ENCODE measurements at regions not wholly inside any gene's neighbourhood (a gene's known extent, or its start where the extent isn't known, plus 50 kb on each side); places are given as distances from the start of the nearest gene placed in this dataset.

GRCh38 chr12:59020073-59020946, 100.0 kb upstream of the LRIG3 start:
- no peaks in the 10 kb centered on the region for H3K27me3 ChIP-seq (ENCODE audit: control insufficient read depth, insufficient read depth, low read length)
- in situ Hi-C loops (cut with HindIII; ENCODE audit: low pct_unique_long_range_greater_than_20kb, low sequenced_read_pairs), result no loop called here
- ChIA-PET POLR2A (no interaction called here), CTCF (no interaction called here)
- ATAC-seq (no peak), DNase-seq (ENCODE audit: low read depth, low spot score) (no peak)
- no peaks in the 10 kb centered on the region for H3K4me1 ChIP-seq (ENCODE audit: control insufficient read depth, insufficient read depth, low read length)
- H3K4me3 ChIP-seq (ENCODE audit: low read depth in 2 of 2, low read length in 2 of 2), result no peak overlapping the region
- H3K27ac ChIP-seq (ENCODE audit: low read length), result no peak overlapping the region
- no TSS peak for BruUV-seq (replicated peaks)
- TF ChIP-seq CTCF (IDR thresholded peaks at IDR 0.05) (no peak), SIN3A (IDR thresholded peaks at IDR 0.05; ENCODE audit: borderline replicate concordance, insufficient read depth, low read depth, low read length) (no peak), POLR2AphosphoS5 (IDR thresholded peaks at IDR 0.05; ENCODE audit: low read depth, low read length) (no peak), TCF7L2 (IDR thresholded peaks at IDR 0.05; ENCODE audit: low read depth, low read length) (no peak)
- TF ChIP-seq, protein P1, sequence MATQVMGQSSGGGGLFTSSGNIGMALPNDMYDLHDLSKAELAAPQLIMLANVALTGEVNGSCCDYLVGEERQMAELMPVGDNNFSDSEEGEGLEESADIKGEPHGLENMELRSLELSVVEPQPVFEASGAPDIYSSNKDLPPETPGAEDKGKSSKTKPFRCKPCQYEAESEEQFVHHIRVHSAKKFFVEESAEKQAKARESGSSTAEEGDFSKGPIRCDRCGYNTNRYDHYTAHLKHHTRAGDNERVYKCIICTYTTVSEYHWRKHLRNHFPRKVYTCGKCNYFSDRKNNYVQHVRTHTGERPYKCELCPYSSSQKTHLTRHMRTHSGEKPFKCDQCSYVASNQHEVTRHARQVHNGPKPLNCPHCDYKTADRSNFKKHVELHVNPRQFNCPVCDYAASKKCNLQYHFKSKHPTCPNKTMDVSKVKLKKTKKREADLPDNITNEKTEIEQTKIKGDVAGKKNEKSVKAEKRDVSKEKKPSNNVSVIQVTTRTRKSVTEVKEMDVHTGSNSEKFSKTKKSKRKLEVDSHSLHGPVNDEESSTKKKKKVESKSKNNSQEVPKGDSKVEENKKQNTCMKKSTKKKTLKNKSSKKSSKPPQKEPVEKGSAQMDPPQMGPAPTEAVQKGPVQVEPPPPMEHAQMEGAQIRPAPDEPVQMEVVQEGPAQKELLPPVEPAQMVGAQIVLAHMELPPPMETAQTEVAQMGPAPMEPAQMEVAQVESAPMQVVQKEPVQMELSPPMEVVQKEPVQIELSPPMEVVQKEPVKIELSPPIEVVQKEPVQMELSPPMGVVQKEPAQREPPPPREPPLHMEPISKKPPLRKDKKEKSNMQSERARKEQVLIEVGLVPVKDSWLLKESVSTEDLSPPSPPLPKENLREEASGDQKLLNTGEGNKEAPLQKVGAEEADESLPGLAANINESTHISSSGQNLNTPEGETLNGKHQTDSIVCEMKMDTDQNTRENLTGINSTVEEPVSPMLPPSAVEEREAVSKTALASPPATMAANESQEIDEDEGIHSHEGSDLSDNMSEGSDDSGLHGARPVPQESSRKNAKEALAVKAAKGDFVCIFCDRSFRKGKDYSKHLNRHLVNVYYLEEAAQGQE (IDR thresholded peaks at IDR 0.05; ENCODE audit: insufficient read depth in 1 of 2, low read depth in 2 of 2, low read length in 1 of 2), result no peak
- intact Hi-C loops (cut with micrococcal nuclease; ENCODE audit: unreplicated experiment), result no loop called here
- H3K9me3 ChIP-seq (ENCODE audit: control insufficient read depth, insufficient read depth, low read depth, low read length), result no peaks in the 10 kb centered on the region
- no peaks in the 10 kb centered on the region for H3K36me3 ChIP-seq (ENCODE audit: control insufficient read depth, insufficient read depth, low read length)

DNA sequence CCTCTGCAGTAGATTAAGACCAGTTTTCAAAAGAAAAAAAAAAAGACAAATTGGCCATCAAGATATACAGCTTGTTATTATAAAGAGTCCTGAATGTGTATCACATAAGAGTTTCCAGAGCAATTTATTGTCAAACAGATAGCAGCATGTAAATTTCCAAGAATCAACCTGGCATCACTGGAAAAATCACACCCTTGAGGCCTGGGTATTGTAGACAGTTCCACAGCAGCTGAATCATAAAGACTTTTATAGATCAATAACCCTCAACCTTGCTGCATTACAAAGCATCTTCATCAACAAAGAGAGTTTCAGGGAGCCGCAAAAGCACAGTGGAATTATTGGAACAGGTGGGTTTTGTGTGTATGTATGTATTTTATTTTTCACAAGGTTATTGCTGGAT, 94.6 kb upstream of the LRIG3 start:
- H3K36me3 ChIP-seq (ENCODE audit: control insufficient read depth, insufficient read depth, low read length), result no peaks in the 10 kb centered on the region
- no TSS peak for BruUV-seq (replicated peaks)
- ChIA-PET CTCF (no interaction called here), POLR2A (no interaction called here)
- no peaks in the 10 kb centered on the region for H3K4me1 ChIP-seq (ENCODE audit: control insufficient read depth, insufficient read depth, low read length)
- no peak for ATAC-seq
- intact Hi-C loops (cut with micrococcal nuclease; ENCODE audit: unreplicated experiment) (no loop called here), in situ Hi-C loops (cut with HindIII; ENCODE audit: low pct_unique_long_range_greater_than_20kb, low sequenced_read_pairs) (no loop called here)
- H3K9me3 ChIP-seq (ENCODE audit: control insufficient read depth, insufficient read depth, low read depth, low read length), result no peaks in the 10 kb centered on the region
- TF ChIP-seq TCF7L2 (IDR thresholded peaks at IDR 0.05; ENCODE audit: low read depth, low read length) (no peak), POLR2AphosphoS5 (IDR thresholded peaks at IDR 0.05; ENCODE audit: low read depth, low read length) (no peak), SIN3A (IDR thresholded peaks at IDR 0.05; ENCODE audit: borderline replicate concordance, insufficient read depth, low read depth, low read length) (no peak), CTCF (IDR thresholded peaks at IDR 0.05) (no peak)
- TF ChIP-seq, protein P1 (IDR thresholded peaks at IDR 0.05; ENCODE audit: insufficient read depth in 1 of 2, low read depth in 2 of 2, low read length in 1 of 2), result no peak
- DNase-seq (ENCODE audit: low read depth, low spot score), result no peak
- H3K27ac ChIP-seq (ENCODE audit: low read length), result no peak overlapping the region
- H3K27me3 ChIP-seq (ENCODE audit: control insufficient read depth, insufficient read depth, low read length), result no peaks in the 10 kb centered on the region
- H3K4me3 ChIP-seq (ENCODE audit: low read depth in 2 of 2, low read length in 2 of 2), result no peak overlapping the region
